Thyroid gland (tissue), 4 donors: ENCODE measurements at regions not wholly inside any gene's neighbourhood (a gene's known extent, or its start where the extent isn't known, plus 50 kb on each side); places are given as distances from the start of the nearest gene placed in this dataset.

ENCODE experiments used
- CTCF ChIP-seq, 6 experiments: fragments of 200-600 bp in 3 of 6; fragments of 450-650 bp in 3 of 6; sonication (generic) in 3 of 6; IDR thresholded peaks; one replicate each; pipeline ENCODE4 v1.5.1; 2016 to 2019; ENCODE audit warnings: antibody characterized with exemption in 6 of 6, mild to moderate bottlenecking in 2 of 6, inconsistent platforms in 1 of 6, moderate library complexity in 1 of 6
- POLR2A ChIP-seq, 2 donors: fragments of 450-650 bp; IDR thresholded peaks; one replicate each; pipeline ENCODE4 v1.6.1; 2017; ENCODE audit warnings: antibody characterized with exemption in 2 of 2, mild to moderate bottlenecking in 2 of 2, moderate library complexity in 1 of 2

- no peak for TF ChIP-seq CTCF (IDR thresholded peaks at IDR 0.05)
- TF ChIP-seq POLR2A (IDR thresholded peaks at IDR 0.05) = no peak
These were observed 83.8 kb upstream of the GALNT15 start for GRCh38 chr3:16090706-16091105.
